Stimulated activated CD4-positive, alpha-beta T cell treated with anti-CD3 and anti-CD28 coated beads, TNF-alpha, amount 100 ng/mL, for 24 hours (primary cell): ENCODE measurements at regions not wholly inside any gene's neighbourhood (a gene's known extent, or its start where the extent isn't known, plus 50 kb on each side); places are given as distances from the start of the nearest gene placed in this dataset.
"Not testable (repeated sequence)": the region's sequence is repeated elsewhere in the genome, so short reads cannot be mapped to it uniquely, and the experiment has no call there.

Experiments used
- DNase-seq, 3 experiments: peaks; one replicate each; pipeline ENCODE4 v3.0.0-alpha.2; 2020; ENCODE audit warnings: low read depth in 3 of 3

DNA sequence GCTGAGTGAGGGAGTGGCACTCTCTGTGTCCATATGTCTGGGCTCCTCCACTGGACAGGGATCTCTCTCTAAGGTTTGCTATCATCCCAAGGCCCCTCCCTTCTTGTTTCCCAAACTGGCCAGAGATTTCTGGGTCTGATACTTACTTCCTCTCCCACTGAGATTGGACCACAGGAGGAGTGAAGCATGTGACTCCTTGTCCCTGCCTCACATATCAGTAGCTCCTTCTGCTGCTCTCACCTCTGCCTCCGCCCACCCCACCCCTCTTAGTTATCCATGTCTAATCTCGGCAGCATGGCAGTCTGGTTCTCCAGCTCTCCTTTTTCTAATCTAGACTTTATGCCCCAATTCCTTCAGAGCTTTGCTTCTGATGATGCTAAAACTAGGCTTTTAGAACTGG, 223.1 kb downstream of the RPLP1 start:
- DNase-seq, result no peak

DNA sequence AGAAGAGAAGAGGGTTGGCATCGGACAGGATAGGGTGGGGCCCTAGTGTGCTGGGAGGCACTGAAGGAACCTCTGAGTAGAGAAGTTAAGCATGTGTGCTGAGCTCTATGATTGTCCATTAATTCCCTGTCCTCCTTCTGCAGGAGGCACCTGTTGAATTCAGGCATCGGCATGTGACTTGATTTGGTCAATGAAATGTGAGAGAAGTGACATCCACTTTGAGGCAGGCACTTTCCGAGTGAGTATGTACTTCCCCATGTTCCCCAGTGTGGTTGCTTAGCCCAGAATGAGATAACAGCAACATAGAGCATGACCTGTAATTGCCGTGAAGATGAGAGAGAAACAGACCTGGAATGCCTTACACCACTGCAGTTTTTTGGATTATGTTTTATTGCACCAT, 224.8 kb downstream of the RPLP1 start:
- no peak for DNase-seq

- DNase-seq, result peak in 2 of 3 experiments; percentile 17 to 58
These were observed 227.1 kb downstream of the RPLP1 start for GRCh38 chr15:69679623-69680228.

- not testable (repeated sequence) for DNase-seq
These were observed 232.2 kb downstream of the RPLP1 start for GRCh38 chr15:69684823-69685222.

DNA sequence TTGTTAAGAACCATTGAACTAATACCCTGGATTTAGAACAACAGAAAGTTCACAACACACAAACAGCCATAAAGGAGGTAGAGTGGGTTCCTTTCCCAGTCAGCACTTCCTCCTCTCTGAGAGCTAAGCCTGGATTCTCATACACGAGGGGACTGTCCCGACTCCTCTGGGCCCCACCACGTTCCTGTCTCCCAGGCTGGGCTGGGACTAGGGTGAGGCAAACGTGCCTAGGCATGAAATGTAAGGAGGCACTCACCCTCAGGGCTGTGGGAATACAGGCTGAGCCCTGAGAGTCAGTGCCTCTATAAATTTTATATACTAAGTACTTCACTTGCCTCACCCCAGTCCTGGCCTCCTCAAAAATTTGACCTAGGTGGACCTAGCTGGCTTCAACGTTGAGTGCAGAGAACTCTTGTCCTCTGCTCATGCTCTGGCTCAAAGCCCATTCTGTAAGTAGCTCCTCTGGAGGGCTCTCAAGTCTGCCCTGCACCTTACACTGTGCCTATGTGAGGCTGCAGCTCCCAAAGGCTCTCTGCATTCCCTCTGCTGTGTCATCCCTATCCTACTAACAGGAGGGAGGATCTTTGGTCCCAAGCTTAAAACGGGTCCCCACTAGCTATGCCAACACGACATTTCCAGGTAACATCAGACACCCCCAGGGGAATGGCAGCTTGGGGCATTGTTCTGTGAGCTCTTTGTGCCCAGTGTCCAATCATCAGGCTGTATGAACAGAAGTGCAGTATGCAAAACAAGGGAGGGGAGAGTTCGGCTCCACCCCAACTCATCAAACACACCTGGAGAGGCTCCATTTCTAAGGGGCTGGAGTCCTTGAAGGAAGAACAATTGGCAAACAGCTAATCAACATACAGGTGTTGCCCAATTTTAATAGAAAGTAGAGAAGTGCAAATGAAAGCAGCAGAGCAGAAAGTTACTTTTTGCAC, 233.2 kb downstream of the RPLP1 start:
- DNase-seq, result no peak

DNA sequence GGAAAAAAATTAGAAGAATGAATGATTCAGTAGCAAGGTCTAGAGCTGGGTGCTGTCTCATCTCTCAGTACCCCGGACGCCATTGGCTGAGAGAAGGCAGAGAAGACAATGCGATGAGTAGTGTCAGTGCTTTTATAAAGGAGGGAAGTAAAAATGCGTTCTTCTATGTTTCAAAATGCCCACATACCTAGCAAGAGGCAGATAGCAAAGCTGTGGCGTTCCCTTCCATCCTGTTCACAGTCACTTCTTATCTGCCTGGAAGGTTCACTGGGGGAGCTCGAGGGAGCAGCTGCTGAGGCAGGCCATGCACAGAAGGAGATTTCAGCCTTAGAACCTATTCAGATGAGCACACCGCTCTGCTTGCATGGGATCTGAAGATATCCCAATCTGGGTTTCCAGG, 234.0 kb downstream of the RPLP1 start:
- no peak for DNase-seq

- DNase-seq, result no peak
These were observed 236.5 kb downstream of the RPLP1 start for GRCh38 chr15:69689133-69689532.

GRCh38 chr15:69691307-69692015, 238.8 kb downstream of the RPLP1 start:
- no peak for DNase-seq

- no peak for DNase-seq
These were observed 239.7 kb downstream of the RPLP1 start for GRCh38 chr15:69692342-69692741.

DNA sequence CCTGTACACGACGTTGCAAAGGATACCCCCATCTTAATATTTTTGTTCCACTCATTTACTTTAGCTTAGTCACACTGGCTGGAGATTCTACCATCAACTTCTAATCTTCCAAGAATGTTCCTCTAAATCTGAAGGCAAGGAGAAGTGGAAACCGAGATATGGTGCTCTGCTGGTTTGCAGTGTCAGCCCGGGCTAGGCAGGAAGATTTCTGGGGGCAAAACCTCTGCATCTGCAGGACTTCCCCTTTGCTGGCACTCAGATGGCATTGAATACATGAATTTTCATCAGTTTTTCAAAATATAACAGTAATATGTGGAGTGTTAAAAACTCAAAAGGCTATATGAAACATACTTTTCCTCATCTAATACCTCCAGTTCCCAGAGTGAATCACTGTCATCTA, 240.4 kb downstream of the RPLP1 start:
- no peak for DNase-seq

DNA sequence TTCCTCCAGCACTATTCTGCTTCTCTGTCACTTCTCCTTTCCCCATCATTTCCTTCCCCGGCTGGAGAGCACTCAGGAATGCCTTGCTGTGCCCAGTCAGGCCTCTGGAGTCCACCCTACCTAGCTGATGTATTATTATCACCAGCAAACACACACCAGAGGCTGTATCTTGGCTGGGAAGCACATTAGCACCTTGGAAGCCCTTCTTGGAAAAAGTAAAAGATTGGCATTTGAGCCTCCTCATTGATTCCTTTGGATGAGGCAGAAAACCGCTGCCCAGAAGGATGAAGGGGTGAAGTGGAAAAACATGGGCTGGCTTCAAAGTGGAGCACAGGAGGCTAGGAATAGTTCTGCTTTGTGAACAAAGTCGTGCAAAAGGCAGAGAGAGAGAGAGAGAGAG, 244.3 kb downstream of the RPLP1 start:
- no peak for DNase-seq

GRCh38 chr15:69697916-69698315, 245.3 kb downstream of the RPLP1 start:
- DNase-seq, result no peak

DNA sequence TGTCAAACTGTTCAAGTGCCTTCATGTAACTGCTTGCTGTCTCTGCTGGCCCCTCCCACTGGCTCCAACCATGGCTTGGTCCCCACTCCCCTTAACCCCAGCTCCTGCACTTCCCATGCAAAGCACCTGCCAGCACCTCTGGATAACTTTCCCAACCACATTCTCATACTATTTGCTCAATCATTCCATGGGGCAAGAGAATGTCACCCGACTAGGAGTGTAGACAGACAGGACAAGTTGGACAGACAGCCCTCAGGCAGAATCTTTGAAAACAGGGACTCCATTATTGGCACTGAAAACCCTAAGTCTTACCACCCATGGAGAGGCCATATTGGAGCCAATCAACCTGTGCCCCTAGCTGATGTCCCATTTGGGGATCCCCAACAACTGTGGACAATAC, 246.5 kb downstream of the RPLP1 start:
- DNase-seq, result no peak

GRCh38 chr15:69700380-69700779, 247.8 kb downstream of the RPLP1 start:
- no peak for DNase-seq

- DNase-seq, result no peak
These were observed 248.6 kb downstream of the RPLP1 start for GRCh38 chr15:69701198-69701597.

DNA sequence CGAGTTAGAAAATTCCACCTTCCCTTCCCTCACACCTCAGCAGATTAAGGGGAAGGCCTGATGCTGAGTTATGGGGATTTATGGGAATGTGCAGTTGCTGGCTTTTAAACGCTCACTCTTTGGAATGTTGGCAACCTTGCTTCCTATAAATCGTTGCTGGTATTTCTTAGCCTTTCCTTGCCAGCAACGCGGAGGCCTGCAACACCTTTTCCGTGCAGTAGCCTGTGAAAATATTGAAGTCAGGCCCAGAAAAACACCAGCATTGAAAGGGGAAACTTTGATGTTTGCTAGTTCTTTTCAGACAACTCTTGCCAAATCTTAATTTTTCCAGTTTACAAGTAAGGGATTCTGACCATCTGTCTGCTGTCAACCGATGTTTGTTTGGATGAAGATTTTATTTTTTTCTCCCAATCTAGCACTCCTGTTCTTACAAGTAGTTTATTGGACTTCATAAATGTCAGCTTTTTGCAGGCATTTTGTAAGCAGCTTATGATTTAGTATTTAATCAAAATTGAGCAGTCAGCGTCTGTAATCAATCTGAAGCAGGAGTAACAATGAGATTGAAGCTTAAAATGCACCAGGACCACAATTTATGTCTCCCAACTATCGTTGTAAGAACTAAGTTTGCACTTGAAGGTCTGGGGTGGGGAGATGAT, 251.0 kb downstream of the RPLP1 start:
- no peak for DNase-seq

DNA sequence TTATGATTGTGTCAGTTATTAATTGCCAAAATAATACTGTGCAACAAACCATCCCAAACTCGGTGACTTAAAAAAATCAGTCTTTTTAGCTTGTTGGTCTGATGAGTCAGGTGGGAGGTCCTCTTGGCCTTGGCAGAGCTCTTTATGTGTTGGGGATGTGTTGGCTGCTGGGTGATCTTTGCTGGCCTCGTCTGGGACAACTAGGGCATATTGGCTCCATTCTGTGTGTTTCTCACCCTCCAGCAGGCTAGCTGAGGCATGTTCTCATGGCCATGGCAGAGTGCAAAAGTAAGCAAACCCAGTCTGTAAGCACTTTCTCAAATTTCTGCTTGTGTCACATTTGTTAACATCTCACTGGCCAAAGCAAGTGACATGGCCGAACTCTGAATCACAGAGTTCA, 251.6 kb downstream of the RPLP1 start:
- DNase-seq, result no peak

- DNase-seq, result no peak
These were observed 252.1 kb downstream of the RPLP1 start for GRCh38 chr15:69704700-69705099.

DNA sequence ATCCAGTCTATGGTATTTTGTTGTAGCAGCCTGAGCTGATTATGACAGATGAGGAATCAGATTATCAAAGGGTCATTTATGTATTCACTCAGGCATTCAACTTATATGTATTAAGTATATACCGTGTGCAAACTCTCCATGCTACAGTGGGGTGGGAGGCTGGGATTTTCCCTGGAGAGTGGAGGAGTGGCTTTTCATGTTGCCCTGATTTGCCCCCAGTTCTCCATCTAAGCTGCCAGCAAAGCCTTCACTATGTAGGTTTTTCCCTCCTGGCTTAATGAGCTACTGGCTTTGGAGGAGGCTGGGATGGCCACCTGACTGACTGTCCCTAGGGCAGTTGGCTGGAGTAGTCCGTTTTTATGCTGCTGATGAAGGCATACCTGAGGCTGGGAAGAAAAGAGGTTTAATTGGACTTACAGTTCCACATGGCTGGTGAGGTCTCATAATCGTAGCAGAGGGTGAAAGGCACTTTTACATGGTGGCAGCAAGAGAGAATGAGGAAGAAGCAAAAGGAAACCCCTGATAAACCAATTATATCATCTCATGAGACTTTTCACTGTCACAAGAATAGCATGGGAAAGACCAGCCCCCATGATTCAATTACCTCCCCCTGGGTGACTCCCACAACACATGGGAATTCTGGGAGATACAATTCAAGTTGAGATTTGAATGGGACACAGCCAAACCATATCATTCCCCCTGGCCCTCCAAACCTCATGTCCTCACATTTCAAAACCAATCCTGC, 253.9 kb downstream of the RPLP1 start:
- no peak for DNase-seq

- DNase-seq, result not testable (repeated sequence)
These were observed 254.6 kb downstream of the RPLP1 start for GRCh38 chr15:69707241-69707640.

- DNase-seq, result not testable (repeated sequence)
These were observed 256.0 kb downstream of the RPLP1 start for GRCh38 chr15:69708436-69709122.
